ENCODE measurements at regions not wholly inside any gene's neighbourhood (a gene's known extent, or its start where the extent isn't known, plus 50 kb on each side); places are given as distances from the start of the nearest gene placed in this dataset.
A peak's percentile ranks its signal among the peaks of the same experiment; 100 is the strongest.
"Not testable (repeated sequence)": the region's sequence is repeated elsewhere in the genome, so short reads cannot be mapped to it uniquely, and the experiment has no call there.

DNA sequence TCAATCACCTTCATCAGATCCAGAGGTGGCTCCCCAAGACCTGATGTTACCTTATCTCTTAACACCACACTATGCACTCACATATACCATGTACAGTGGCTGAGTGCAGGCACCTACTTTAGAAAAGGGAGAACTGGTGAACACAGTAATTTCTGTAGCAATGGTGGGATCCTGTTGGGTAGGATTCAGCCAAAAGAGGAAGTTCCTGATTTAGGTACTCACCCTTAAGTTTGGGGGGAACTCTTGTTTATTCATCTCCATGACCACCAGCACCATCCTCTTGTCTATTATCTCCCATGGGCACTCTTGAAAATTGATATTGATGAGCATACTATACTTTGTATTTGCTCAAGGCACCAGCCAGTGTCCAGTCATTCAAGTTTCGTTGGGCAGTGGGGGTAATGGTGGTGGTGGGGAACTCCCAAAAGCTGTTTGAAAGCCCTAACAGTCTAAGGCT lies 324.4 kb downstream of the LMO7 start:
- Histone ChIP-seq H3K27me3 (replicated peaks; ENCODE audit: control insufficient read depth, insufficient read depth, low read length) (no peaks in the 10 kb centered on the region), H3K4me3 (replicated peaks; ENCODE audit: low read depth, low read length) (no peak overlapping the region), H3K36me3 (ENCODE audit: control insufficient read depth, insufficient read depth, low read length) (no peaks in the 10 kb centered on the region)
- peak; percentile 51 for DNase-seq (ENCODE audit: extremely low read depth, insufficient read length)
- TF ChIP-seq, protein P1, sequence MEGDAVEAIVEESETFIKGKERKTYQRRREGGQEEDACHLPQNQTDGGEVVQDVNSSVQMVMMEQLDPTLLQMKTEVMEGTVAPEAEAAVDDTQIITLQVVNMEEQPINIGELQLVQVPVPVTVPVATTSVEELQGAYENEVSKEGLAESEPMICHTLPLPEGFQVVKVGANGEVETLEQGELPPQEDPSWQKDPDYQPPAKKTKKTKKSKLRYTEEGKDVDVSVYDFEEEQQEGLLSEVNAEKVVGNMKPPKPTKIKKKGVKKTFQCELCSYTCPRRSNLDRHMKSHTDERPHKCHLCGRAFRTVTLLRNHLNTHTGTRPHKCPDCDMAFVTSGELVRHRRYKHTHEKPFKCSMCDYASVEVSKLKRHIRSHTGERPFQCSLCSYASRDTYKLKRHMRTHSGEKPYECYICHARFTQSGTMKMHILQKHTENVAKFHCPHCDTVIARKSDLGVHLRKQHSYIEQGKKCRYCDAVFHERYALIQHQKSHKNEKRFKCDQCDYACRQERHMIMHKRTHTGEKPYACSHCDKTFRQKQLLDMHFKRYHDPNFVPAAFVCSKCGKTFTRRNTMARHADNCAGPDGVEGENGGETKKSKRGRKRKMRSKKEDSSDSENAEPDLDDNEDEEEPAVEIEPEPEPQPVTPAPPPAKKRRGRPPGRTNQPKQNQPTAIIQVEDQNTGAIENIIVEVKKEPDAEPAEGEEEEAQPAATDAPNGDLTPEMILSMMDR (IDR thresholded peaks at IDR 0.05; ENCODE audit: insufficient read depth, low read length, poor library complexity, severe bottlenecking): no peak

- TF ChIP-seq, protein P1 (IDR thresholded peaks at IDR 0.05; ENCODE audit: insufficient read depth, low read length, poor library complexity, severe bottlenecking): no peak
- H3K27me3 ChIP-seq (replicated peaks; ENCODE audit: control insufficient read depth, insufficient read depth, low read length): no peaks in the 10 kb centered on the region
- H3K4me3 ChIP-seq (replicated peaks; ENCODE audit: low read depth, low read length): no peak overlapping the region
- H3K36me3 ChIP-seq (ENCODE audit: control insufficient read depth, insufficient read depth, low read length): no peaks in the 10 kb centered on the region
- DNase-seq (ENCODE audit: extremely low read depth, insufficient read length): no peak
These were observed 323.8 kb downstream of the LMO7 start for GRCh38 chr13:75959861-75960481.

GRCh38 chr13:75953589-75953988 lies 317.5 kb downstream of the LMO7 start:
- not testable (repeated sequence) for DNase-seq (ENCODE audit: extremely low read depth, insufficient read length); H3K4me3 ChIP-seq (replicated peaks; ENCODE audit: low read depth, low read length)

DNA sequence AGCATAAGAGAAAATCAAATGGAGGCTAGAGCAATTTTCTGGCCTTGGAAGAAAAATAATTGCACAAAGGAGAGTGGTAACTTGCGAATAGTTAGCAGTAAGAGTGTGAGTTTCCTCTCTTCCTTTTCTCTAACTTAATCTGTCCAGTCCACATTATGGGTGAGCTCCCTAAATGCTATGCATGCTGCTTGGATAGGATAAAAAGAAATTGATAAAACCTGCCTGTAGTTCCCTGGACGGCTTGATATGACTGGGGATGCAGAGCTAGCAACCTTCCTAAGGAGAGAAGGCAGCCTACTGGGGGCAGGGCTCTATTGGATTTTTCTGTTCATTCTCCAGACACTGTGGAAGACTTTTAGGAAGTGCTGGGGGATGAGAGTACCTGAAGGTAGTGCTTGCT lies 311.3 kb downstream of the LMO7 start:
- Histone ChIP-seq H3K27me3 (replicated peaks; ENCODE audit: control insufficient read depth, insufficient read depth, low read length) (no peaks in the 10 kb centered on the region), H3K4me3 (replicated peaks; ENCODE audit: low read depth, low read length) (no peak overlapping the region), H3K36me3 (ENCODE audit: control insufficient read depth, insufficient read depth, low read length) (no peaks in the 10 kb centered on the region)
- no peak for DNase-seq (ENCODE audit: extremely low read depth, insufficient read length)
- TF ChIP-seq, protein P1 (IDR thresholded peaks at IDR 0.05; ENCODE audit: insufficient read depth, low read length, poor library complexity, severe bottlenecking): no peak

More at GRCh38 chr13:75953589-75953988, 317.5 kb downstream of the LMO7 start:
- not testable (repeated sequence) for H3K27me3 ChIP-seq (replicated peaks; ENCODE audit: control insufficient read depth, insufficient read depth, low read length); H3K36me3 ChIP-seq (ENCODE audit: control insufficient read depth, insufficient read depth, low read length)

GRCh38 chr13:75946536-75947284 lies 310.6 kb downstream of the LMO7 start:
- Histone ChIP-seq H3K27me3 (replicated peaks; ENCODE audit: control insufficient read depth, insufficient read depth, low read length) (no peaks in the 10 kb centered on the region), H3K36me3 (ENCODE audit: control insufficient read depth, insufficient read depth, low read length) (no peaks in the 10 kb centered on the region), H3K4me3 (replicated peaks; ENCODE audit: low read depth, low read length) (no peak overlapping the region)
- no peak for DNase-seq (ENCODE audit: extremely low read depth, insufficient read length)
- TF ChIP-seq, protein P1 (IDR thresholded peaks at IDR 0.05; ENCODE audit: insufficient read depth, low read length, poor library complexity, severe bottlenecking): no peak

GRCh38 chr13:75945841-75946482 lies 309.8 kb downstream of the LMO7 start:
- Histone ChIP-seq H3K27me3 (replicated peaks; ENCODE audit: control insufficient read depth, insufficient read depth, low read length) (no peaks in the 10 kb centered on the region), H3K36me3 (ENCODE audit: control insufficient read depth, insufficient read depth, low read length) (no peaks in the 10 kb centered on the region), H3K4me3 (replicated peaks; ENCODE audit: low read depth, low read length) (no peak overlapping the region)
- DNase-seq (ENCODE audit: extremely low read depth, insufficient read length): no peak
- TF ChIP-seq, protein P1 (IDR thresholded peaks at IDR 0.05; ENCODE audit: insufficient read depth, low read length, poor library complexity, severe bottlenecking): no peak

Measured in GM06990 (cell line).